Retinal pigment epithelial cell (primary cell): ENCODE measurements at regions not wholly inside any gene's neighbourhood (a gene's known extent, or its start where the extent isn't known, plus 50 kb on each side); places are given as distances from the start of the nearest gene placed in this dataset.

Experiments used
- DNase-seq: peaks from one replicate; pipeline ENCODE4 v3.0.0-alpha.2; 2010; ENCODE audit warnings: low read depth
- H3K4me3 ChIP-seq: 2 replicates; pipeline ENCODE4 v1.5.1; 2011; ENCODE audit warnings: mild to moderate bottlenecking, low read length, control low read depth, moderate library complexity
- CTCF ChIP-seq: conservative IDR thresholded peaks from 2 replicates; pipeline ENCODE4 v1.5.1; 2011; ENCODE audit warnings: low read depth, low read length, control low read depth, inconsistent platforms

DNA sequence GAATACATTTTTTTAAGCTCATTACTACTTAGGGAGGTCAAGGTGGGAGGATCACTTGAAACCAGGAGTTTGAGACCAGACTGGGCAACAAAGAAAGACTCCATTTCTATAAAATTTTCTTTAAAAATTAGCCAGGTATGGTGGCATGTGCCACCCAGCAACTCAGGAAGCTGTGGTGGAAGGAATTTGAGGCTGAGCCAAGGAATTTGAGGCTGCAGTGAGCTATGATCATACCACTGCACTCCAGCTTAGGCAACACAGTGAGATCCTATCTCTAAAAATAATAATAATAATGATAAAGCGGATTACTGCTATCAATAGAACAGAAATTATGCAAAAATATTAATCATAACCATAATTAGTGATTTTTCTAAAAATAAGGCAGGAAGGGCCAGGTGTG lies 170.3 kb downstream of the COPRS start:
- DNase-seq = no peak
- H3K4me3 ChIP-seq = no peak overlapping the region
- TF ChIP-seq CTCF = no peak

- TF ChIP-seq CTCF = no peak
- H3K4me3 ChIP-seq = no peak overlapping the region
- DNase-seq = no peak
These were observed 171.4 kb downstream of the COPRS start for GRCh38 chr17:31687505-31688126.

DNA sequence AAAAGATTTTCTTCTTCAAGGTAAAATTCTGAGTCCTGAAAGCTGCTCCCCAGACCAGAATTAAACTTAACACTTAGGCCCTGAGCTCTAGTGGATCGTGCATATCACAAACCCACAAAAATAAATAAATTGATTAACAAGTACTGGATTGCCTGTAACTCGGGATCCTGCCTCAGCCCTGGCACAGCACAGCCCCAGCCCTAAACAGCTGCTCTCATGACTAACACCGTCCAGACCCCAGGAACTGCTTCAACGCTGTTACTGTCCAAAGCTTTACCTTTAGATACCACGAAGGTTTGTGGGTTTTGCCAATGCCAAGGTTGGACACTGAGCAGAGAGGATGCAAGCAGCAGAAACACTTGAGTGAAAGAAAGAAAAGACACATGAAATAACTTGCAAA lies 172.5 kb downstream of the COPRS start:
- no peak for TF ChIP-seq CTCF
- no peak overlapping the region for H3K4me3 ChIP-seq
- DNase-seq = no peak

GRCh38 chr17:31684901-31685300 lies 174.1 kb downstream of the COPRS start:
- TF ChIP-seq CTCF = no peak
- H3K4me3 ChIP-seq = no peak overlapping the region
- no peak for DNase-seq

GRCh38 chr17:31680126-31680525 lies 178.9 kb downstream of the COPRS start:
- no peak for TF ChIP-seq CTCF
- H3K4me3 ChIP-seq = no peak overlapping the region
- DNase-seq = no peak

GRCh38 chr17:31679667-31680066 lies 179.4 kb downstream of the COPRS start:
- no peak for DNase-seq
- H3K4me3 ChIP-seq = no peak overlapping the region
- TF ChIP-seq CTCF = no peak

DNA sequence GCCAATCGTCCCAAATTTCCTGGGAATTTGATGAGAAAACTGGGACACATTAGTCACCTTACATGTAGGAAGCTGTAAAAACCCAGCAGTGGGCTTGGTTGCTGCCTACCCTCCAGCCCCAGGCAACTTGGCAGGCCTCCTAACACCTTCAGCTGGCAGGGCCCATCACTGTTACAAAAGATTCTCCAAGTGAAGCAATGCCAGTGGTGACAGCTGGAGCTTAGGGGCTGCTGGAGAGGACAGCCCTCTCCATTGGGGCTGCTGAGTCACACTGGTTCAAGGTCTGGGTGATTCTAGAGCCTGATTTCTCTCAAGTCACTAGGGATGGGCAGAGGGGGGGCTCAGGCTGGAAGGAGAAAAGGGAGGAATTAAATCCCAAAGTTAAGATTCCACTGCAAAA lies 180.6 kb downstream of the COPRS start:
- no peak for TF ChIP-seq CTCF
- H3K4me3 ChIP-seq = no peak overlapping the region
- DNase-seq = no peak
